ENCODE measurements at regions not wholly inside any gene's neighbourhood (a gene's known extent, or its start where the extent isn't known, plus 50 kb on each side); places are given as distances from the start of the nearest gene placed in this dataset.
"Not testable (repeated sequence)": the region's sequence is repeated elsewhere in the genome, so short reads cannot be mapped to it uniquely, and the experiment has no call there.

DNA sequence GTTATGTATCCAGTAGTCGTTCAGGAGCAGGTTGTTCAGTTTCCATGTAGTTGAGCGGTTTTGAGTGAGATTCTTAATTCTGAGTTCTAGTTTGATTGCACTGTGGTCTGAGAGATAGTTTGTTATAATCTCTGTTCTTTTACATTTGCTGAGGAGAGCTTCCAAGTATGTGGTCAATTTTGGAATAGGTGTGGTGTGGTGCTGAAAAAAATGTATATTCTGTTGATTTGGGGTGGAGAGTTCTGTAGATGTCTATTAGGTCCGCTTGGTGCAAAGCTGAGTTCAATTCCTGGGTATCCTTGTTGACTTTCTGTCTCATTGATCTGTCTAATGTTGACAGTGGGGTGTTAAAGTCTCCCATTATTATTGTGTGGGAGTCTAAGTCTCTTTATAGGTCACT lies 68.6 kb upstream of the IZUMO1R start:
- intact Hi-C loops (cut with micrococcal nuclease; ENCODE audit: unreplicated experiment) = loop anchor here (5.0 kb wide), 1 partner anchor 313 kb away; no protein-coding TSS in a partner anchor
- H3K4me3 ChIP-seq (ENCODE audit: low read depth, low read length); DNase-seq; H3K27ac Mint-ChIP-seq (ENCODE audit: unreplicated experiment); H3K4me3 Mint-ChIP-seq (ENCODE audit: unreplicated experiment); H3K4me1 ChIP-seq; BruUV-seq (replicated peaks); H3K27me3 ChIP-seq (replicated peaks; ENCODE audit: control insufficient read depth, insufficient read depth, low read length); H3K36me3 ChIP-seq (ENCODE audit: control insufficient read depth, insufficient read depth, low read length); H3K9me3 Mint-ChIP-seq (ENCODE audit: unreplicated experiment); H3K4me1 Mint-ChIP-seq (ENCODE audit: low read depth, unreplicated experiment); H3K36me3 Mint-ChIP-seq (ENCODE audit: insufficient read depth, unreplicated experiment); H3K27me3 Mint-ChIP-seq (ENCODE audit: insufficient read depth, unreplicated experiment); POLR2A ChIA-PET; CTCF ChIA-PET: not testable (repeated sequence)
- peaks cover 25% of the 10 kb centered on the region for H3K9me3 ChIP-seq

DNA sequence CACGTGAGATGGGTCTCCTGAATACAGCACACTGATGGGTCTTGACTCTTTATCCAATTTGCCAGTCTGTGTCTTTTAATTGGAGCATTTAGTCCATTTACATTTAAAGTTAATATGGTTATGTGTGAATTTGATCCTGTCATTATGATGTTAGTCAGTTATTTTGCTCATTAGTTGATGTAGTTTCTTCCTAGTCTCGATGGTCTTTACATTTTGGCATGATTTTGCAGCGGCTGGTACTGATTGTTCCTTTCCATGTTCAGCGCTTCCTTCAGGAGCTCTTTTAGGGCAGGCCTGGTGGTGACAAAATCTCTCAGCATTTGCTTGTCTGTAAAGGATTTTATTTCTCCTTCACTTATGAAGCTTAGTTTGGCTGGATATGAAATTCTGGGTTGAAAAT lies 68.0 kb upstream of the IZUMO1R start:
- H3K36me3 Mint-ChIP-seq (ENCODE audit: insufficient read depth, unreplicated experiment) = not testable (repeated sequence)

GRCh38 chr11:94237447-94238153 lies 66.8 kb upstream of the IZUMO1R start:
- intact Hi-C loops (cut with micrococcal nuclease; ENCODE audit: unreplicated experiment) = loop anchor here (5.0 kb wide), 1 partner anchor 315 kb away; no protein-coding TSS in a partner anchor
- BruUV-seq (replicated peaks); H3K27me3 ChIP-seq (replicated peaks; ENCODE audit: control insufficient read depth, insufficient read depth, low read length); CTCF ChIA-PET; H3K4me3 Mint-ChIP-seq (ENCODE audit: unreplicated experiment); H3K9me3 Mint-ChIP-seq (ENCODE audit: unreplicated experiment); H3K4me1 ChIP-seq; H3K27ac Mint-ChIP-seq (ENCODE audit: unreplicated experiment); POLR2A ChIA-PET; H3K4me1 Mint-ChIP-seq (ENCODE audit: low read depth, unreplicated experiment); H3K4me3 ChIP-seq (ENCODE audit: low read depth, low read length); H3K36me3 ChIP-seq (ENCODE audit: control insufficient read depth, insufficient read depth, low read length); H3K27me3 Mint-ChIP-seq (ENCODE audit: insufficient read depth, unreplicated experiment); H3K36me3 Mint-ChIP-seq (ENCODE audit: insufficient read depth, unreplicated experiment): not testable (repeated sequence)
- peaks cover 25% of the 10 kb centered on the region for H3K9me3 ChIP-seq
- peak; percentile 65 to 79 for DNase-seq
- peak; percentile 37 to 62 for TF ChIP-seq CTCF (IDR thresholded peaks at IDR 0.05; ENCODE audit: insufficient read depth in 1 of 2, low read depth in 1 of 2, low read length in 1 of 2, severe bottlenecking in 1 of 2, unreplicated experiment in 1 of 2)

More for the DNA sequence above, 68.0 kb upstream of the IZUMO1R start:
- DNase-seq; H3K27me3 ChIP-seq (replicated peaks; ENCODE audit: control insufficient read depth, insufficient read depth, low read length); H3K27me3 Mint-ChIP-seq (ENCODE audit: insufficient read depth, unreplicated experiment); H3K36me3 ChIP-seq (ENCODE audit: control insufficient read depth, insufficient read depth, low read length); H3K27ac Mint-ChIP-seq (ENCODE audit: unreplicated experiment); BruUV-seq (replicated peaks); H3K4me1 ChIP-seq; H3K4me3 Mint-ChIP-seq (ENCODE audit: unreplicated experiment); H3K4me1 Mint-ChIP-seq (ENCODE audit: low read depth, unreplicated experiment); H3K9me3 Mint-ChIP-seq (ENCODE audit: unreplicated experiment); POLR2A ChIA-PET; CTCF ChIA-PET; H3K4me3 ChIP-seq (ENCODE audit: low read depth, low read length): not testable (repeated sequence)
- peaks cover 25% of the 10 kb centered on the region for H3K9me3 ChIP-seq
- intact Hi-C loops (cut with micrococcal nuclease; ENCODE audit: unreplicated experiment) = loop anchor here (5.0 kb wide), 1 partner anchor 314 kb away; no protein-coding TSS in a partner anchor

GRCh38 chr11:94238154-94238735 lies 66.1 kb upstream of the IZUMO1R start:
- H3K4me3 Mint-ChIP-seq (ENCODE audit: unreplicated experiment); POLR2A ChIA-PET; H3K27ac Mint-ChIP-seq (ENCODE audit: unreplicated experiment); CTCF ChIA-PET; H3K27me3 ChIP-seq (replicated peaks; ENCODE audit: control insufficient read depth, insufficient read depth, low read length); H3K36me3 Mint-ChIP-seq (ENCODE audit: insufficient read depth, unreplicated experiment); H3K27me3 Mint-ChIP-seq (ENCODE audit: insufficient read depth, unreplicated experiment); BruUV-seq (replicated peaks); H3K36me3 ChIP-seq (ENCODE audit: control insufficient read depth, insufficient read depth, low read length); H3K4me3 ChIP-seq (ENCODE audit: low read depth, low read length); H3K4me1 Mint-ChIP-seq (ENCODE audit: low read depth, unreplicated experiment); H3K4me1 ChIP-seq; H3K9me3 Mint-ChIP-seq (ENCODE audit: unreplicated experiment): not testable (repeated sequence)
- intact Hi-C loops (cut with micrococcal nuclease; ENCODE audit: unreplicated experiment) = loop anchor here (5.0 kb wide), 1 partner anchor 316 kb away; no protein-coding TSS in a partner anchor
- peak; percentile 43 to 67 for DNase-seq
- H3K9me3 ChIP-seq = peaks cover 25% of the 10 kb centered on the region

DNA sequence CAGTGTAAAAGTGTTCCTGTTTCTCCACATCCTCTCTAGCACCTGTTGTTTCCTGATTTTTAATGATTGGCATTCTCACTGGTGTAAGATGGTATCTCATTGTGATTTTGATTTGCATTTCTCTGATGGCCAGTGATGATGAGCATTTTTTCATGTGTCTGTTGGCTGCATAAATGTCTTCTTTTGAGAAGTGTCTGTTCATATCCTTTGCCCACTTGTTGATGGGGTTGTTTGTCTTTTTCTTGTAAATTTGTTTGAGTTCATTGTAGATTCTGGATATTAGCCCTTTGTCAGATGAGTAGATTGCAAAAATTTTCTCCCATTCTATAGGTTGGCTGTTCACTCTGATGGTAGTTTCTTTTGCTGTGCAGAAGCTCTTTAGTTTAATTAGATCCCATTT lies 65.6 kb upstream of the IZUMO1R start:
- H3K4me1 Mint-ChIP-seq (ENCODE audit: low read depth, unreplicated experiment); H3K27ac Mint-ChIP-seq (ENCODE audit: unreplicated experiment); H3K4me3 Mint-ChIP-seq (ENCODE audit: unreplicated experiment); H3K27me3 Mint-ChIP-seq (ENCODE audit: insufficient read depth, unreplicated experiment); H3K27me3 ChIP-seq (replicated peaks; ENCODE audit: control insufficient read depth, insufficient read depth, low read length); CTCF ChIA-PET; H3K4me3 ChIP-seq (ENCODE audit: low read depth, low read length); H3K36me3 Mint-ChIP-seq (ENCODE audit: insufficient read depth, unreplicated experiment); POLR2A ChIA-PET; H3K4me1 ChIP-seq; H3K9me3 Mint-ChIP-seq (ENCODE audit: unreplicated experiment); H3K36me3 ChIP-seq (ENCODE audit: control insufficient read depth, insufficient read depth, low read length); DNase-seq; BruUV-seq (replicated peaks): not testable (repeated sequence)
- intact Hi-C loops (cut with micrococcal nuclease; ENCODE audit: unreplicated experiment) = loop anchor here (5.0 kb wide), 1 partner anchor 316 kb away; no protein-coding TSS in a partner anchor
- H3K9me3 ChIP-seq = peaks cover 25% of the 10 kb centered on the region

All from Caco-2 (cell line).